ENCODE measurements at regions not wholly inside any gene's neighbourhood (a gene's known extent, or its start where the extent isn't known, plus 50 kb on each side); places are given as distances from the start of the nearest gene placed in this dataset.

DNA sequence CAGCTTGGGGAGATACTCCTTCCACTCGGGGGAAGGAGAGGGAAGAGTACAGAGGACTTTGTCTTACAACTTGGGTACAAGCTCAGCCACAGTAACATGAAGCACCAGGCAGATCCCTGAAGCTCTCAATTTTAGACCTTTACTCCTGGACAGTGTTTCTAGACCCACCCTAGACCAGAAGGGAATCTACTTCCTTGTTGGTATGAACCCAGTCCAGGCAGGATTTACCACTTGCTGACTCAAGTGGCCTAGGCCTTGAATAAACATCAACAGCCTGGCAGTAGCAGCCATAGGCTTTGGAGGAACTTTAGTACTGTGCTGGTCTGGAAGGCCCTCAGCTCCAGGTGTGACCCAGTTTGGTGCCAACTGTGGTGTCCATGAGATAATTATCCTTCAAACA is 173.1 kb downstream of the ADRA2A start:
- H3K36me3 Mint-ChIP-seq, result no peaks in the 10 kb centered on the region
- DNase-seq (no peak), ATAC-seq (ENCODE audit: low read depth) (no peak)
- no peaks in the 10 kb centered on the region for H3K9me3 Mint-ChIP-seq
- POLR2A ChIA-PET, result no interaction called here
- H3K4me1 Mint-ChIP-seq, result no peaks in the 10 kb centered on the region
- H3K4me3 Mint-ChIP-seq, result no peak overlapping the region
- H3K27ac Mint-ChIP-seq, result no peak overlapping the region
- H3K27me3 Mint-ChIP-seq, result peaks cover 6% of the 10 kb centered on the region

DNA sequence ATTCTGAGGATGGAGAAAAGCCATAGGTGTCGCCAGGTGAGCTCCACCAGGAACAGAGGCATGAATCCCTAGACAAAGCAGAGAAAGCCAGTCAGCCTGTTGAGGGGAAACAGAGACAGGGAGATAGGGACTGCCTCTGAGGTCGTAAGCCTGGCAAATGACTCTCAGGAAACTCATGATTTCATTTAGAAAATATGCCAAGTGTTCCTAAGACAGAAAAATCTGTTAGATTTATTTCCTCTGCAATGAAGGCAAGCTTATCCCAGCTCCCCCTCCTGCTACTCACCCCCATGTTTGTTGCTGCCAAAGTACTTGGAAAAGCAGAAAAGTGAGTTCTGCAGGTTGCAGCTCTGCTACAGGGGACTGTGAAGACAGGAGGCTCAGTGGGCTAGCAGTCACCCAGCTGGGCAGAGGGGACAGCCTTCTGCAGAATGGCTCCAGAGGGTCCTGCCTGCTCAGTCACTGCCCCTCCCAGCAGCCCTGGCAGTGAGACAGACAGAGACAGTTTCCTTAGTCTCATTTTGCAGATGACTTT is 184.3 kb downstream of the ADRA2A start:
- H3K9me3 Mint-ChIP-seq, result no peaks in the 10 kb centered on the region

DNA sequence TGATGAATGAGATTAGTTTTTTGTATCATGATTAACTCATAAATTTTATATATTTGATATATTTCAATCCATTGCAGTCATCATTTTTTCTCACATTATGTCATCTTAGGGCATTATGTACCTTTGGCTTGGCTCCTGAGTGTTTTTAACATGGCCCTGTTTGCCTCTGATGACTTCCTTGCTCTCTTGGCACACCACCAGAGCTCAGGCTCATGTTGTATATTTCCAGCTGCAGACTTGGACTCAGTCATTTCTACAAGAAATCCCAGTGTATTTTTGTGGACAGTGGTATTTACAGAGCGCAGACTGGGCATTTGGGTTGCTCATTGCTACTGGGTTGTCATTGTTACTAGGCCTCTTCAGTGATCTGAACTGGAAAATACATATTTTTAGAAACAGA is 188.5 kb downstream of the ADRA2A start:
- H3K27me3 Mint-ChIP-seq, result peaks cover 27% of the 10 kb centered on the region
- no peak overlapping the region for H3K4me3 Mint-ChIP-seq
- no peaks in the 10 kb centered on the region for H3K4me1 Mint-ChIP-seq
- no peak overlapping the region for H3K27ac Mint-ChIP-seq
- no peak for ATAC-seq (ENCODE audit: low read depth)
- POLR2A ChIA-PET, result no interaction called here
- no peak for DNase-seq
- H3K36me3 Mint-ChIP-seq, result no peaks in the 10 kb centered on the region
- H3K9me3 Mint-ChIP-seq, result no peaks in the 10 kb centered on the region

More for the DNA sequence above, 184.3 kb downstream of the ADRA2A start:
- POLR2A ChIA-PET, result no interaction called here
- no peak overlapping the region for H3K27ac Mint-ChIP-seq
- DNase-seq (no peak), ATAC-seq (ENCODE audit: low read depth) (no peak)
- peaks cover 11% of the 10 kb centered on the region for H3K27me3 Mint-ChIP-seq
- H3K4me3 Mint-ChIP-seq, result no peak overlapping the region
- H3K4me1 Mint-ChIP-seq, result no peaks in the 10 kb centered on the region
- no peaks in the 10 kb centered on the region for H3K36me3 Mint-ChIP-seq

DNA sequence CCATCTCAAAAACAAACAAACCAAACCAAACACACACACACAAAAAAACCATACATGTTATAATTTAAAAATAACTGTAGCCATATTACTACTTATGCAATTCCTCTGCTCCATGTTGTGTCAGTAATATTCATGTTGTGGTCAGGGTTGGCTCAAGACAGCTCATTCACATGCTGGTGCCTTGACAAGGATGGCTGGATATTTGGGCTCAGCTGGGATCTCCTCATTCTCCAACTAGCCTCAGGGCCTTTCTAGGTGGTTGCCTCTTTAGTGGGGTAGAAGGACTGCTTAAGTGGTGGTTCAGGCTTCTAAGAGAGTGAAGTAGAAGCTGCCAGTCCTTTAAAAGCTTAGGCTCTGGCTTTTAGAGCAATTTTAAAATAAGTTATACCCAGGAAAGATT is 189.3 kb downstream of the ADRA2A start:
- ATAC-seq (ENCODE audit: low read depth) (no peak), DNase-seq (no peak)
- no peaks in the 10 kb centered on the region for H3K9me3 Mint-ChIP-seq
- H3K4me1 Mint-ChIP-seq, result no peaks in the 10 kb centered on the region
- H3K36me3 Mint-ChIP-seq, result no peaks in the 10 kb centered on the region
- no peak overlapping the region for H3K27ac Mint-ChIP-seq
- H3K27me3 Mint-ChIP-seq, result peaks cover 34% of the 10 kb centered on the region
- no peak overlapping the region for H3K4me3 Mint-ChIP-seq
- POLR2A ChIA-PET, result no interaction called here

DNA sequence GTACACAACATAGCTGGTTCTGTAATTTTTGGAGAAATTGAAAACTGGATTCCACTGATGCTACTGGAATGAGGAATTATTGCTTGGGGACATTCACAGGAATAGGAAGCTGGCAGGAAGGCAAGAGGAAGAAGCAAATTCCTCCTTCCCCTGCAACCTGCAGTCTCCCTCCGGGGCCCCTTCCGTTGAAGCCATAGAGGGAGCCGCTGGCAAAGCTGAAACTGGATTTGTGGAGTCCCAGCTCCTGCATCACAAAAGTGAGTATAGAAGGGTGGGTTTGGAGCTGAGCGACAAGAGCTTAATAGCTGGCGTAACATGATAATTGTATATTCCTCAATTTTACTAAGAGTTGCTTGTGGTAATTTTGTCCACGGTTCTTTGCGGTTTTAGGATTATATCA is 190.8 kb downstream of the ADRA2A start:
- DNase-seq, result no peak
- H3K9me3 Mint-ChIP-seq, result no peaks in the 10 kb centered on the region
- H3K36me3 Mint-ChIP-seq, result no peaks in the 10 kb centered on the region
- H3K27ac Mint-ChIP-seq, result no peak overlapping the region
- ATAC-seq (ENCODE audit: low read depth), result no peak
- no peak overlapping the region for H3K4me3 Mint-ChIP-seq
- POLR2A ChIA-PET, result interaction anchor here (0.6 kb wide), 1 partner anchor 1428 kb away, joined by 3 read pairs; no protein-coding TSS in a partner anchor
- no peaks in the 10 kb centered on the region for H3K4me1 Mint-ChIP-seq
- peaks cover 36% of the 10 kb centered on the region for H3K27me3 Mint-ChIP-seq

DNA sequence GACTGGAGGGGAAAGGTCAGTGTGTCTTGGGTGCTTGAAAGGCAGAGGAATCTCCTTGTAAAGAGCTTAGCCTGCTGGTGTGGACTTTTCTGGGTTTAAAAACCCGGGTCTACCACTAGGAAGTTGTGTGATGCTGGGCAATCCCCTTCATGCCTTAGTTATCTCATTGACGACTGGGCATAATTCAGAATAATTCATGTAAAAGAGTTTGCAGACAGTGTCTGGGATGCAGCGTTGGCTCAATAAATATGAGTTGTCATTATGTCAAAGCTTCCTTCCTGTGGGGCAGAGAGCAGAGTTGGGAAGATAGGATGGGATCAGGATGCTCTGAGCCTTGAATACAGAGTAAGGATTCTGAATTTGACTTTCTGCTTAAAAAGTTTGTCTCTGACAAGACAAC is 196.4 kb downstream of the ADRA2A start:
- no peaks in the 10 kb centered on the region for H3K9me3 Mint-ChIP-seq
- POLR2A ChIA-PET, result no interaction called here
- no peak overlapping the region for H3K27ac Mint-ChIP-seq
- peaks cover 14% of the 10 kb centered on the region for H3K27me3 Mint-ChIP-seq
- DNase-seq (no peak), ATAC-seq (ENCODE audit: low read depth) (no peak)
- H3K4me1 Mint-ChIP-seq, result no peaks in the 10 kb centered on the region
- H3K4me3 Mint-ChIP-seq, result no peak overlapping the region
- no peaks in the 10 kb centered on the region for H3K36me3 Mint-ChIP-seq

DNA sequence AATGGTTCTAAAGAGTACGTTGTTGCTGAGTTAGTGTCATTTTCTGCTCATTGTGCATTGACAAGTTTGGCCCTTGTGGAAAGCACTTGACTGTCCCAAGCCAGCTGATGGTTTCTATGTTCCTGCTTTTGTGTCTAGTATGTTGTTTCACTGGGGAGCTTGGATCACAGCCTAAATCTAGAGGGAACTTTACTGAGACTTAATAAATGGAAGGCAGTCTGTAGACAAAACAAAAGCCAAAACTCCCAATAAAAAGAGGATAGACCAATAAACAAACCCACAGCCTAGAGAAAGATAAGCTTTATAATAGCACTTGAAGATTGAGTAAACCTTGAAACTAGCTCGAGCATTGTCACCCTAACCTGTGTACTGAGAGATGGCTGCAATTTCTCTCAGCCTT is 196.8 kb downstream of the ADRA2A start:
- DNase-seq, result no peak
- no peak for ATAC-seq (ENCODE audit: low read depth)
- Mint-ChIP-seq H3K9me3 (no peaks in the 10 kb centered on the region), H3K27ac (no peak overlapping the region), H3K36me3 (no peaks in the 10 kb centered on the region), H3K27me3 (peaks cover 11% of the 10 kb centered on the region), H3K4me3 (no peak overlapping the region), H3K4me1 (no peaks in the 10 kb centered on the region)
- POLR2A ChIA-PET, result no interaction called here

DNA sequence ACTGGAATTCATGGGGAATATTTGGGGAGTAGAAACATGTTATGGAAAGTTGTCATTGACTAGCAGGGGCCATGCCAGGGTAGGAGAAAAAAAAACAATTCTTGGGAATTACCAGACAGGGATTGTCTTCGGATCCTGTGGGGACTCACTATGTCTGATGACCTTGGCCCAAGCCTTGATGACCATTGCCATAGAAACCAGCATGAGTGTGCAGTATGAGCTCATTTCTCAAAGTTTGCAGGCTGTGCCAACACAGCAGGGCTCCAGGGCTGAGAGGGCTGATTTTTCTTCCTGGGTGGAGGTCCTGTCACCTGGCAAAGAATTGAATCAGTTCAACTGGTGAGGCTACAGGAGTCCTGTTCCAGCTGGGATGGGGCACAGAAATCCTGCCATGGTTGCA is 198.3 kb downstream of the ADRA2A start:
- H3K36me3 Mint-ChIP-seq, result no peaks in the 10 kb centered on the region
- no peak overlapping the region for H3K27ac Mint-ChIP-seq
- no peak overlapping the region for H3K4me3 Mint-ChIP-seq
- H3K9me3 Mint-ChIP-seq, result no peaks in the 10 kb centered on the region
- ATAC-seq (ENCODE audit: low read depth) (no peak), DNase-seq (no peak)
- no peaks in the 10 kb centered on the region for H3K4me1 Mint-ChIP-seq
- H3K27me3 Mint-ChIP-seq, result peaks cover 9% of the 10 kb centered on the region
- POLR2A ChIA-PET, result no interaction called here

DNA sequence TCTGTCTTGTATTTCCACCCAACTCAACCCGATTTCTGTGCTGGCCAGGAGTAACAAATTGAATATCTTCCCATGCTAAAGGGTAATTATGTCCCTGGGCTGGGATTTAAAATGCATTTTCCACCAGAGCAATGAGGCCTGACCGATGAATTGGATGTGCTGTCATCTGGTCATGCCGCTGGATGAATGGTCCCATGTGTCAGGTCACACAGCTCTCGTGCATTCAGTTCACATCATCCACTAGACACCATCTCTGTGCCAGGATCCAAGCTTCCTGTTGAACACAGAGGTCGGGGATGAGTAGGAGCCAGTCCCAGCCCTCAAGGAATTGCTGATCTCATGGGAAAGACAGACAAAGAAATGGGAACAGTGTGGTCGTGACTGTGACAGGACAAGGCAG is 200.8 kb downstream of the ADRA2A start:
- ATAC-seq (ENCODE audit: low read depth) (no peak), DNase-seq (no peak)
- H3K36me3 Mint-ChIP-seq, result no peaks in the 10 kb centered on the region
- no peaks in the 10 kb centered on the region for H3K4me1 Mint-ChIP-seq
- H3K27me3 Mint-ChIP-seq, result peaks cover 2% of the 10 kb centered on the region
- no peak overlapping the region for H3K4me3 Mint-ChIP-seq
- no peaks in the 10 kb centered on the region for H3K9me3 Mint-ChIP-seq
- H3K27ac Mint-ChIP-seq, result no peak overlapping the region
- POLR2A ChIA-PET, result no interaction called here

DNA sequence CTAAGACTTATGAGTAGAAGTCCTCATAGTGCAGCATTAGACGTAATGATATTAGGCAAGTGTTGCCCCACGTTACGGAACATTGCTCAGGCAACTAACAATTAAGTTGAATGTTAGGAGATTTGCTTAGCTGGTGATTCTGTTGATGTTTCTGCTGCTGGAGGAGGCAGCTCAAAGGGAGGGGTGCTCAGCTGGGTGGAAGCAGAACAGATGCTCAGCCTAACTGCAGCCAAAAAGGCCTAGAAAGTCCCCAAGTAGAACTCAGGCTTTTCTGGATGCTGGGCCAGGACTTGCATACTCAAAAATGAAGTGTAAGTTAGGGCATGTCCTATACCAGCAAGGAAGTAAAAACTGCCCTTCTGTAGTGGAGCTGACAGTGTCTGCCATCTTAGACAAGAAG is 201.4 kb downstream of the ADRA2A start:
- Mint-ChIP-seq H3K4me1 (no peaks in the 10 kb centered on the region), H3K36me3 (no peaks in the 10 kb centered on the region), H3K27me3 (peaks cover 2% of the 10 kb centered on the region), H3K4me3 (no peak overlapping the region), H3K27ac (no peak overlapping the region), H3K9me3 (no peaks in the 10 kb centered on the region)
- ATAC-seq (ENCODE audit: low read depth) (no peak), DNase-seq (no peak)
- POLR2A ChIA-PET, result no interaction called here

DNA sequence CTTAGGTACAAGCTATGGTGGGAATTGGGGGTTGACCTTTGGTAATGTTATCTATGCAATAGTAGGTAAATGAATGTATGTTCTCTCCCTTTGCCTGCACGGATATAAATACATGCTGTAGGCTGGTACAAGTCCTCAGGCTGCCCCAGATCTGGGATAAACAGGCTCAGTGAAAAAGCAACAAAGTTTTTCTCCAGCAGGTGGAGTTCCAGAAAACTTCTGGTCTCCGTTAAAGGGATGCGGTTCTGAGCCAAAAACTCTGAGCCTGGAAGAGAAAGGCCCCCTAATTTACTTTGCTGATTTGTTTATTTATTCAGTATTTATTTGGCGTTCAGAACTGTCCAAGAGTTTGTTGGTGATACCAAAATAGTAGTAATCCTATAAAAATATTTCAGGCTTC is 204.7 kb downstream of the ADRA2A start:
- H3K27me3 Mint-ChIP-seq, result peaks cover 7% of the 10 kb centered on the region
- H3K9me3 Mint-ChIP-seq, result no peaks in the 10 kb centered on the region
- POLR2A ChIA-PET, result no interaction called here
- DNase-seq (no peak), ATAC-seq (ENCODE audit: low read depth) (no peak)
- no peaks in the 10 kb centered on the region for H3K36me3 Mint-ChIP-seq
- no peak overlapping the region for H3K27ac Mint-ChIP-seq
- no peaks in the 10 kb centered on the region for H3K4me1 Mint-ChIP-seq
- no peak overlapping the region for H3K4me3 Mint-ChIP-seq

DNA sequence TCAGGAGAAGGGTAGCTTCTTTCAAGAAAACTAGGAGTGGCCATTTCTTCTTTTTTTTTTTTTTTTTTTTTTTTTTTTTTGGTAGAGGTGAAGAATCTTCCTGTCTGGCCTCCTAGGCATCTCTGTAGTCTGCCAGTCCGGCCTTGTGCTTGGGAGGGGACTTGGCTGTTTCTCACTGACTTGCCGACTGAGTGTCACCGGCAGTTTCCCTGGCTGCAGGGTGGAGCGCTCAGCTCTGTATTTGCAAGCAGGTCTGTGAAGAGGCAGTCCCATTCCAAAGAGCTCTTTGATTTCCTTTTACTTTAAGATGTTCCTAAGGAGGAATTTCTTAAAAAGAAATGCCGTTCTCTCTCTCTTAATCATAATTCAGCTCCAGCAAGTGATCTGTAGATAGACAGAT is 212.6 kb downstream of the ADRA2A start:
- H3K4me3 Mint-ChIP-seq, result no peak overlapping the region
- no peak overlapping the region for H3K27ac Mint-ChIP-seq
- no peaks in the 10 kb centered on the region for H3K9me3 Mint-ChIP-seq
- peaks cover 9% of the 10 kb centered on the region for H3K27me3 Mint-ChIP-seq
- no peaks in the 10 kb centered on the region for H3K36me3 Mint-ChIP-seq
- H3K4me1 Mint-ChIP-seq, result no peaks in the 10 kb centered on the region
- DNase-seq (no peak), ATAC-seq (ENCODE audit: low read depth) (no peak)
- POLR2A ChIA-PET, result no interaction called here

DNA sequence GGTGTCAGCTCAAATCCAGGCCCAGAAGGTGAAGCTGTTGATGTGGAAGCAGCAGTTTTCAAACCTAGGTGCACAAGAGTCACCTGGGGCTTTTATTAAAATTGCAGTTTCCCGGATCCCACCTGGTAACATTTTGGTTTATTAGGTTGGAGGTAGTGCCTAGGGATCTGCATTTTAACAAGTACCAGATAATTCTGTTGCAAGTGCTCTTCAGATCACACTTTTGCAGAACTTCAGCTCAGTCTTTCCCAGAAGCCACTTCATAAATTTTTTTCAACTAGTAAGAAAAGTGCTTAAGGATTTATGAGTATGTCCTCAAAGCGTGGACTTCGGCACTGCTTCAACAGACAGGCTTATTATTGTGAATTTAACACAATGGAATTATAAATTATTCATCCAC is 213.8 kb downstream of the ADRA2A start:
- Mint-ChIP-seq H3K4me3 (no peak overlapping the region), H3K27me3 (peaks cover 15% of the 10 kb centered on the region), H3K9me3 (no peaks in the 10 kb centered on the region), H3K27ac (no peak overlapping the region), H3K36me3 (no peaks in the 10 kb centered on the region), H3K4me1 (no peaks in the 10 kb centered on the region)
- POLR2A ChIA-PET, result no interaction called here
- DNase-seq (no peak), ATAC-seq (ENCODE audit: low read depth) (no peak)

DNA sequence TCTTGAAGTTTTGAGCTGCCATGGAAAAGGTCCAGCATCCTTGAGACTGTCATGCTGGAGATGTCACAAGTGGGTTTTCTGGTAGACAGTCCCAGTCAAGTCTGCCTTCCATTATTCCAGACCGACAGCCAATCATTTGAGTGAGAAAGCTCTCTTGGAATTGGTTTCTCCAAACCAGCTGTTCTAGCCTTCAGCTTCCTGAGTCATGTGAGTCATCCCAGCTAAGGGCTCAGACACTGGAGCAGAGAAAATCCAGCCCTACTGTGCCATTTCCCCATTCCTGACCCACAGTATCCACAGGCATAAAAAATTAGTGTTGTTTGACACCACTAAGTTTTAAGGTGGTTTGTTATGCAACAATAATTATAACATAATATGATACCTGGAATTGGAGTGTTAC is 219.0 kb downstream of the ADRA2A start:
- DNase-seq (no peak), ATAC-seq (ENCODE audit: low read depth) (no peak)
- Mint-ChIP-seq H3K27ac (no peak overlapping the region), H3K9me3 (peaks cover 1% of the 10 kb centered on the region), H3K4me1 (no peaks in the 10 kb centered on the region), H3K4me3 (no peak overlapping the region), H3K36me3 (no peaks in the 10 kb centered on the region), H3K27me3 (peaks cover 15% of the 10 kb centered on the region)
- POLR2A ChIA-PET, result no interaction called here

DNA sequence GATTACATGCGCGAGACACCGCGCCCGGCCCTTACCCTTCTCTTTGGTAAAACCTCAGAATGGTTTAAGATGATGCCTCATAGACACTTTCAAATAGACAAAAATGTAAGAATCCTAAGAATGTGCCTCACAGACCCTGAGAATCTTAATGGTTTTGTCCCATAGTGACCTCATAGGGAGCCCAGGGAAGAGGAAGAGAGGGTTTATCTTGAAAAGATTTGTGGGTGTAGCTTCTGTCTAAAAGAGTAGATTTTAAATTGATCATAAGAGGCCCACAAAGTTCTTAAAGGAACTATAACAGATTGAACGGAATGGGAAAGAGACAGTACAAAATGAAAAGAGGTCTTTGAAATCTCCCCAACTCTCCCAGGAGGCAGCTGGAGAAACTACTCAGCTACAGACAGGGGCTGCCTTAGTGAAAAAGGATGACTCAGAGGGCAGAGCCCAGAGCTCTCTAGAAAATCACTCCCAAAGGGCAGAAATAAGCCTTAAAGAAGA is 220.6 kb downstream of the ADRA2A start:
- peaks cover 1% of the 10 kb centered on the region for H3K9me3 Mint-ChIP-seq
- H3K27ac Mint-ChIP-seq, result no peak overlapping the region
- DNase-seq (no peak), ATAC-seq (ENCODE audit: low read depth) (no peak)
- H3K36me3 Mint-ChIP-seq, result no peaks in the 10 kb centered on the region
- peaks cover 12% of the 10 kb centered on the region for H3K27me3 Mint-ChIP-seq
- H3K4me3 Mint-ChIP-seq, result no peak overlapping the region
- no peaks in the 10 kb centered on the region for H3K4me1 Mint-ChIP-seq
- POLR2A ChIA-PET, result no interaction called here
